GM21825 (cell line): ENCODE measurements at regions not wholly inside any gene's neighbourhood (a gene's known extent, or its start where the extent isn't known, plus 50 kb on each side); places are given as distances from the start of the nearest gene placed in this dataset.

Experiments
- ATAC-seq: cut with Tn5 transposase; IDR thresholded peaks from one replicate; pipeline ENCODE4 v1.9.1; 2021; ENCODE audit warnings: mild to moderate bottlenecking, moderate library complexity; ENCODE audit not compliant: unreplicated experiment

DNA sequence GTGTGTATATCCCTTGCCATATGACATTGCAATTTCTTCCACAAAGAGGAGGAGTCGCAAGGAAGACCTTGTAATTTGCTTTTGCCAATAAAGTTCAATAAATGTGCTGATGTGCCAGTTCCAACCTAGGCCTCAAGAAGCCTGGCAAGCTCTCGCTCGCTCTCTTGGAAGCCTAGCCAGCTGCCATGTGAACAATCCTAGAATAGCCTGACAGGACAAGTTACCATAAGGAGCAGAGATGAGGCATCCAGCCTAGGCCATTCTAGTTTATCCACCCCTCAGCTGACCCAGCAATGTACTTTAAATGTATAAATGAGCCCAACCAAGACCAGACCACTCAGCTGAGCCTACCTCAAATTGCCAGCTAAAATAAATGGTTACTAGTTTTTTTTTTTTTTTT, 145.7 kb upstream of the QRFPR start:
- ATAC-seq: no peak

GRCh38 chr4:121519236-121519838, 138.5 kb upstream of the QRFPR start:
- no peak for ATAC-seq

GRCh38 chr4:121517241-121517640, 136.4 kb upstream of the QRFPR start:
- ATAC-seq: no peak

DNA sequence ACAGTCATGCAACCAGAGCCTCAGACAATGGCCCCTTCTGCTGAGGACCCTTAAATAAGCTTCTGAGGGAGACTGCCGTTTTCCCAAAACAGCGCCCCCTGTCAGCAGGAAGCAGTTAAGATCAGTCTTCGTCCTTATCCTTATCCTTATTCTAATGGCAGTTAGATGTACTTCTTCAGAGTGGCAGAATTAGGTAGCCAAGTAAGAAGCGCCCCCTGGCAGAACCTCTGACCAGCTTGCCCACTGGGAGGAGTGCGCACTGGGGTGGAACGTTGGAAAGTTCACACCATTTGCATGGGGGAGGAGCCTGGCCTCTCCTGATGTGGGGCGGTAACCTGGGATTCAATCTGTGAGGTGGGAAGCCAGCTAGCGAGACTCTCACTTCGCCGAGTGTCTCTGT, 133.6 kb upstream of the QRFPR start:
- no peak for ATAC-seq

DNA sequence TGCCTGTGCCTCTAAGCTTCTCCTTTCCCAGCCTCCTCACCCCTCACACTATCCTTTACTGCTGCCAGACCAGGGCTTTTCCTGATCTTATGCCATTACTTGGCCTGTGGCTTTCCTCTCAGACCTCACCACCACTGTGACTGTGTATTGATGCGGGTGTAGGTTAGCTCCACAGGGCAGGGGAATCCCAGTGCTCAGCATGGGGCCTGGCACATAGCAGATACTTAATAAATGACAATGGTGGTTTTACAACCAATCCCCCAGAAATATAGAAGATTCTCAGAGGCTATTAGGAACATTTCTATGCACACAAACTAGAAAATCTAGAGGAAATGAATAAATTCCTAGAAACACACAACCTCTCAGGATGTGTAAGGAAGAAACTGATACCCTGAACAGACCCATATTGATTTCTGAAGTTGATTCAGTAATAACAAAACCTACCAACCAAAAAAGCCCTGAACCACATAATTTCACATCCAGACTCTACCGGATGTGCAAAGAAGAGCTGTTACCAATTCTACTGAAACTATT, 129.6 kb upstream of the QRFPR start:
- ATAC-seq: peak; percentile 68

DNA sequence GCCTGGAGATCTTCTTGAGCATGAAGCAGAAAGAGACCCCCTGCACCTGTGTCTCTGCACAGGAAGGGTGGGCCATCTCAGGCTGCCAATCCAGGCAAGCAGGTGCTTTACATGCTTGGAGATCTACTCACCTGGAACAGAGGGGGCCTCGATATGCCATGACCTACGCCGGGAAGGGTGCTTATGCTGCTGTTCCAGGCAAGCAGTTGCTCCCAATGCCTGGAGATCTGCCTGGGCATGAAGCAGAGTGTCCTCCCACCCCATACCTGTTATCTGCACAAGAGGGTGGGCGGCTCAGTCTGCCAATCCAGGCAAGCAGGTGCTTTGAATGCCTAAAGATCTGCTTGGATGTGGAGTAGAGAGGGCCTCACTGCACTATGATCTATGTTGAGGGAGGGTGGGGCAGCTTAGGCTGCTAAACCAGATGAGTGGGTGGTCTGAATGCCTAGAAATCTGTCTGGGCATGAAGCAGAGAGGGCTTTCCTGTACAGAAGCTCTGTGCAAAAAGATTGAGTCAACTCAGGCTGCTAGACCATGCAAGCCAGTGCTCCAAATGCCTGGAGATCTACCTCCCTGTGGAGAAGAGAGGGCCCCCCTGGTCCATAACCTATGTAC, 104.5 kb upstream of the QRFPR start:
- ATAC-seq: no peak

DNA sequence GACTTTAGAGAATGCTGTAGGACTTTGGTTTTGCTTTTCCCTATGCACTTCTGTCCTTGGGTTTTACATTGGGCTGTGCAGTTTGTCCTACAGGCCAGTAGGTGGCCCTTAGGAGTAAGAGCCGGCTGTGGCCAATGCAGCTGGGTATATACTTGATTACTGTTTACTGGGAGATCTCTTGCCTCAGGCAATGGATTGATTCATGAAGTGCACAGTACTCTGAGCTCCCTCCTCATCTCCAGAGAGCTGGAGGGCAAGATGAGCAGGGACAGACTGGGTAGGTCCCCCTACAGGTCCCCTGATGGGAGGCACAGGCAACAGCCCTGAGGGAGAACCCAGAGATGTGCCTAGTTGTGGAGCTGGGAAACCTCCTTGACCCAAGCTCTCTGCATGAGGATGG, 103.8 kb upstream of the QRFPR start:
- ATAC-seq: peak; percentile 84

GRCh38 chr4:121479808-121480207, 99.0 kb upstream of the QRFPR start:
- ATAC-seq: no peak

- no peak for ATAC-seq
Observed at GRCh38 chr4:121477480-121477879, 96.7 kb upstream of the QRFPR start.

GRCh38 chr4:121477079-121477478, 96.3 kb upstream of the QRFPR start:
- no peak for ATAC-seq

DNA sequence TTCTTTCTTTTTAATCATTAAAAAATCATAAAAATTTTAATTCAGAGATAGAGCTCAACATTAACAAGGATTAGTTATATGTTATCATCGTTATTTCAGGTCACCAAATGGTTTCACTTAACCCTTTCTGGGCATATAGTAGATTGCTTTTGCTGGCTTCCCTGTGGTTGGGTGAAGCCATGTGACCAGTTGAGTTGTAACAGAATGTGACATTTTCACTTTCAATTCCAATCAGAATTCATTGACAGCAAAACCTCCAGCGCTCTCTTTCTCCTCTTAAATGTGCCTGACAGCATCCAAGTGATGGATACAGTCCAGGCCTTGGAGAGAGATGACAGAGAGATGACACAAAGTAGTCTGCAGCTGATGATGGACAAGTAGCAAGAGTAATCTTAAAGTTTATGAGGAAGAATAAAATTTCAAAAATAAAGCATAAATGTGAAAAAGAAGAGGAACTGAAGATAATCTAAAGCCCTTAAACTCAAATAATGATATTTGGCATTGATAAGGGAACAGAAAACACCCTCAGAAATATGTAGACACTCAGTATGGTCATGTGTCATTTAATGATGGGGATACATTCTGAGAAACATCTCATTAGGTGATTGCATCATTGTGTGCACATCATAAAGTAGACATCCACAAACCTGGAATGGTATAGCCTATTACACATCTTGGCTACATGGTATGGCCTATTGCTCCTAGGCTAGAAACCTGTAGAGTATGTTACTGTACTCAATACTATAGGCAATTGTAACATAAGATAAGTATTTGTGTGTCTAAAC, 92.3 kb upstream of the QRFPR start:
- peak; percentile 67 for ATAC-seq

GRCh38 chr4:121464854-121465253, 84.0 kb upstream of the QRFPR start:
- ATAC-seq: no peak

GRCh38 chr4:121462660-121463261, 81.9 kb upstream of the QRFPR start:
- peak; percentile 89 for ATAC-seq

DNA sequence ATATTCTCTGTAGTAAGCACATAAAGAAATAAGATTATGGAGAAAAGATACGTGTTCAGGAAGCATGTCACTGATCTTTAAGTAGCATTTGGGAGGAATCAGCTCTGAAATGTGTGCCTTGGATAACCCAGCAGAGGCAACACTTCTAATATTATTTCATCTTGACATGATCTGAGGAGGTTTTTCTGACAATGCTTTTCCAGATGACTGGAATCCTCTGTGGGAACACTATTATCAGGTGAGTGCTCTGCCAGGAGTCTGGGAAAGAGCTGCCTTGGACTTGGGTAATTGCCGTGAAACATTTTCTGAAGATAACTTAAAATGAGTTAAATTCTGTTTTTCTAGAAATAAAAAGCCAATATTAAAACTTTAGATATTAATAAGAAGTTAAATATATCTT, 78.2 kb upstream of the QRFPR start:
- no peak for ATAC-seq

GRCh38 chr4:121457278-121457875, 76.6 kb upstream of the QRFPR start:
- ATAC-seq: no peak

DNA sequence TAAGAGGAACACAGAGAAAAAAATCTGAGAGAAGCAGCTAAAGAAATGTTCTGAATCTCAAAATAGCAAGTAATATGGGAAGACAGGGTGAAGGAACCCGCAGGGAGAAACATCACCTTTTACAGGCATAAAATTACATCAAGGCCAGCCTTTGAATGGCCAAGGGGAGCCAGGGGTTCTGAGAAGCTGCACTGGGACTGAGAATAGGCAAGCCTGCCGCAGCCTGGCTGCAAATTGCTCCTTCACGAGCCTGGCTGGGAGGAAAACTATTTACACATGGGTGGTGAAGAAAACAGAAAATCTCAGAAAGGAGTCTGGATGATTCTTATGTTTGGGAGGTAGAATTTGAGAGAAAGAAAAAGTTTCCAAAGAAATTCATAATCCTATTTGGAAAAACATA, 74.5 kb upstream of the QRFPR start:
- no peak for ATAC-seq

- ATAC-seq: no peak
Observed at GRCh38 chr4:121454251-121454979, 73.6 kb upstream of the QRFPR start.

DNA sequence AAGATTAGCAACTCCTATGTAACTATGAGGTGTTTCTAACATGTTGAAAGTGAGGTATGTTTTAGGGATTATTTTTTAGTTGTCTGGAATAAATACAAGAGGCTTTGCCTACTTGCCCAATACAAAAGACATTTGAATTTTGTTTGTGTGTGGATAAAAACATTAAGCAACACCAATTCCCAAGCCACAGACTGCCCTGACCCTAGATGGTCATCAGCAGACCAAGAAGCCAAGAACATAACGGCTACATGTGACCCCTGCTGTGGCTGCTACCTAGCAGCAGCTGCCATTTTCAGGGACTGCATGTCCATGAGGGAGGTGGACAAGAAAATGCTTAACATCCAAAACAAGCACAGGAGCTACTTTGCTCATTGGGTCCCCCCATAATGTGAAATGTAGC, 70.5 kb upstream of the QRFPR start:
- no peak for ATAC-seq

- ATAC-seq: no peak
Observed at GRCh38 chr4:121449416-121449815, 68.6 kb upstream of the QRFPR start.

- no peak for ATAC-seq
Observed at GRCh38 chr4:121448231-121448630, 67.4 kb upstream of the QRFPR start.

- ATAC-seq: no peak
Observed at GRCh38 chr4:121439669-121440068, 58.9 kb upstream of the QRFPR start.
